Sigmoid colon (tissue), 4 donors: ENCODE measurements at regions not wholly inside any gene's neighbourhood (a gene's known extent, or its start where the extent isn't known, plus 50 kb on each side); places are given as distances from the start of the nearest gene placed in this dataset.

Experiments
- EP300 ChIP-seq, 4 donors: sonication (generic); formaldehyde crosslinking; IDR thresholded peaks; one replicate each; pipeline ENCODE4 v1.6.1; 2017; ENCODE audit warnings: antibody characterized with exemption in 4 of 4
- POLR2A ChIP-seq, 2 donors: fragments of 450-650 bp; IDR thresholded peaks; one replicate each; pipeline ENCODE4 v1.6.1; 2016; ENCODE audit warnings: antibody characterized with exemption in 2 of 2, mild to moderate bottlenecking in 2 of 2, moderate library complexity in 2 of 2
- POLR2AphosphoS5 ChIP-seq, 4 donors: sonication (generic); formaldehyde crosslinking; IDR thresholded peaks; one replicate each; pipeline ENCODE4 v1.6.1; 2017; ENCODE audit warnings: antibody characterized with exemption in 4 of 4
- TF ChIP-seq, protein P1 (sequence below), 4 experiments: fragments of 450-650 bp in 3 of 4; fragments of 200-600 bp in 1 of 4; IDR thresholded peaks; one replicate each; pipeline ENCODE4 v1.5.1; 2016 to 2019; ENCODE audit warnings: antibody characterized with exemption in 4 of 4, mild to moderate bottlenecking in 3 of 4, moderate library complexity in 2 of 4

DNA sequence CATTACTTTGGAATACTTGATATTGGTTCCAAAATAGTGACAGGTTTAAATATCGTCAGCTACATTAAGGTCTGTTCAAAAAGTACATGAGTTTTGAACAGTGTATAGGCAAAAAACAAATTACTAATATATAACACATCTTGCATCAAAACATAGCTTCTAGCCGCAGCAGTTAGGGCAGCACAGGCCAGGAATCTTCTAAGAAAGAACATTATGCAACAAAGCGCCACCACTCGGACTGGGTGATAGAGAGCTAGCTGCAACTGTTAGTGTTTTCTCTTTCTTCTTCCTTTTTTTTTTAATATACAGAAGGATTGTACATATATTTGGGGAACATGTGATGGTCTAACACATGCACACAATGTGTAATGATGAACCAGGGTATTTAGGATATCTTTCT, 504.5 kb downstream of the NR2F1-AS1 start:
- TF ChIP-seq EP300 (IDR thresholded peaks at IDR 0.05) = no peak
- TF ChIP-seq POLR2A (IDR thresholded peaks at IDR 0.05) = no peak
- TF ChIP-seq, protein P1, sequence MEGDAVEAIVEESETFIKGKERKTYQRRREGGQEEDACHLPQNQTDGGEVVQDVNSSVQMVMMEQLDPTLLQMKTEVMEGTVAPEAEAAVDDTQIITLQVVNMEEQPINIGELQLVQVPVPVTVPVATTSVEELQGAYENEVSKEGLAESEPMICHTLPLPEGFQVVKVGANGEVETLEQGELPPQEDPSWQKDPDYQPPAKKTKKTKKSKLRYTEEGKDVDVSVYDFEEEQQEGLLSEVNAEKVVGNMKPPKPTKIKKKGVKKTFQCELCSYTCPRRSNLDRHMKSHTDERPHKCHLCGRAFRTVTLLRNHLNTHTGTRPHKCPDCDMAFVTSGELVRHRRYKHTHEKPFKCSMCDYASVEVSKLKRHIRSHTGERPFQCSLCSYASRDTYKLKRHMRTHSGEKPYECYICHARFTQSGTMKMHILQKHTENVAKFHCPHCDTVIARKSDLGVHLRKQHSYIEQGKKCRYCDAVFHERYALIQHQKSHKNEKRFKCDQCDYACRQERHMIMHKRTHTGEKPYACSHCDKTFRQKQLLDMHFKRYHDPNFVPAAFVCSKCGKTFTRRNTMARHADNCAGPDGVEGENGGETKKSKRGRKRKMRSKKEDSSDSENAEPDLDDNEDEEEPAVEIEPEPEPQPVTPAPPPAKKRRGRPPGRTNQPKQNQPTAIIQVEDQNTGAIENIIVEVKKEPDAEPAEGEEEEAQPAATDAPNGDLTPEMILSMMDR (IDR thresholded peaks at IDR 0.05) = no peak
- no peak for TF ChIP-seq POLR2AphosphoS5 (IDR thresholded peaks at IDR 0.05)
